Breast epithelium (tissue), 4 donors: ENCODE measurements at regions not wholly inside any gene's neighbourhood (a gene's known extent, or its start where the extent isn't known, plus 50 kb on each side); places are given as distances from the start of the nearest gene placed in this dataset.

Experiments used
- DNase-seq, 2 donors: peaks; one replicate each; pipeline ENCODE4 v3.0.0-alpha.2; 2019; ENCODE audit warnings: low spot score in 2 of 2
- H3K27ac ChIP-seq, 2 donors: fragments of 200-600 bp; sonication (generic) in 1 of 2; one replicate each; pipeline ENCODE4 v1.5.1; 2016 to 2019; ENCODE audit warnings: mild to moderate bottlenecking in 1 of 2
- H3K27me3 ChIP-seq, 2 donors: fragments of 200-600 bp; sonication (generic) in 1 of 2; one replicate each; pipeline versions ENCODE4 v1.5.1 to v1.6.0; 2017 to 2019; ENCODE audit warnings: control low read depth in 1 of 2, mild to moderate bottlenecking in 1 of 2
- H3K36me3 ChIP-seq: fragments of 200-600 bp; one replicate; pipeline ENCODE4 v1.5.1; 2019
- H3K4me1 ChIP-seq, 2 donors: fragments of 200-600 bp; sonication (generic); one replicate each; pipeline ENCODE4 v1.5.1; 2016 to 2019; ENCODE audit warnings: control low read depth in 1 of 2
- H3K4me3 ChIP-seq, 3 donors: fragments of 200-600 bp; sonication (generic); 1 replicate in 2 of 3; 2 replicates in 1 of 3; pipeline ENCODE4 v1.5.1; 2016 to 2019; ENCODE audit warnings: mild to moderate bottlenecking in 3 of 3, moderate library complexity in 2 of 3
- H3K9me3 ChIP-seq, 2 donors: fragments of 200-600 bp; sonication (generic) in 1 of 2; one replicate each; pipeline ENCODE4 v1.5.1; 2016 to 2019; ENCODE audit warnings: control low read depth in 1 of 2
- POLR2A ChIP-seq: fragments of 450-650 bp; IDR thresholded peaks from one replicate; pipeline ENCODE4 v1.6.1; 2016; ENCODE audit warnings: antibody characterized with exemption, mild to moderate bottlenecking, moderate library complexity
- POLR2AphosphoS5 ChIP-seq, 3 donors: sonication (generic); formaldehyde crosslinking; IDR thresholded peaks; one replicate each; pipeline ENCODE4 v1.6.1; 2017; ENCODE audit warnings: antibody characterized with exemption in 3 of 3
- intact Hi-C: fragments of 100-400 bp; cut with DNase I; formaldehyde crosslinking; loops from one replicate; pipeline ENCODE4 v1.15.1; 2023; ENCODE audit warnings: low total_unique reads
- TF ChIP-seq, protein P1 (sequence below), 3 donors: fragments of 450-650 bp; IDR thresholded peaks; one replicate each; pipeline ENCODE4 v1.5.1; 2016 to 2017; ENCODE audit warnings: antibody characterized with exemption in 3 of 3, mild to moderate bottlenecking in 3 of 3, moderate library complexity in 3 of 3

GRCh38 chr14:65332141-65332871 is 80.2 kb upstream of the FUT8 start:
- TF ChIP-seq POLR2AphosphoS5 (IDR thresholded peaks at IDR 0.05) = no peak
- TF ChIP-seq, protein P1, sequence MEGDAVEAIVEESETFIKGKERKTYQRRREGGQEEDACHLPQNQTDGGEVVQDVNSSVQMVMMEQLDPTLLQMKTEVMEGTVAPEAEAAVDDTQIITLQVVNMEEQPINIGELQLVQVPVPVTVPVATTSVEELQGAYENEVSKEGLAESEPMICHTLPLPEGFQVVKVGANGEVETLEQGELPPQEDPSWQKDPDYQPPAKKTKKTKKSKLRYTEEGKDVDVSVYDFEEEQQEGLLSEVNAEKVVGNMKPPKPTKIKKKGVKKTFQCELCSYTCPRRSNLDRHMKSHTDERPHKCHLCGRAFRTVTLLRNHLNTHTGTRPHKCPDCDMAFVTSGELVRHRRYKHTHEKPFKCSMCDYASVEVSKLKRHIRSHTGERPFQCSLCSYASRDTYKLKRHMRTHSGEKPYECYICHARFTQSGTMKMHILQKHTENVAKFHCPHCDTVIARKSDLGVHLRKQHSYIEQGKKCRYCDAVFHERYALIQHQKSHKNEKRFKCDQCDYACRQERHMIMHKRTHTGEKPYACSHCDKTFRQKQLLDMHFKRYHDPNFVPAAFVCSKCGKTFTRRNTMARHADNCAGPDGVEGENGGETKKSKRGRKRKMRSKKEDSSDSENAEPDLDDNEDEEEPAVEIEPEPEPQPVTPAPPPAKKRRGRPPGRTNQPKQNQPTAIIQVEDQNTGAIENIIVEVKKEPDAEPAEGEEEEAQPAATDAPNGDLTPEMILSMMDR (IDR thresholded peaks at IDR 0.05) = no peak
- no peak for TF ChIP-seq POLR2A
- H3K4me3 ChIP-seq = no peak overlapping the region

DNA sequence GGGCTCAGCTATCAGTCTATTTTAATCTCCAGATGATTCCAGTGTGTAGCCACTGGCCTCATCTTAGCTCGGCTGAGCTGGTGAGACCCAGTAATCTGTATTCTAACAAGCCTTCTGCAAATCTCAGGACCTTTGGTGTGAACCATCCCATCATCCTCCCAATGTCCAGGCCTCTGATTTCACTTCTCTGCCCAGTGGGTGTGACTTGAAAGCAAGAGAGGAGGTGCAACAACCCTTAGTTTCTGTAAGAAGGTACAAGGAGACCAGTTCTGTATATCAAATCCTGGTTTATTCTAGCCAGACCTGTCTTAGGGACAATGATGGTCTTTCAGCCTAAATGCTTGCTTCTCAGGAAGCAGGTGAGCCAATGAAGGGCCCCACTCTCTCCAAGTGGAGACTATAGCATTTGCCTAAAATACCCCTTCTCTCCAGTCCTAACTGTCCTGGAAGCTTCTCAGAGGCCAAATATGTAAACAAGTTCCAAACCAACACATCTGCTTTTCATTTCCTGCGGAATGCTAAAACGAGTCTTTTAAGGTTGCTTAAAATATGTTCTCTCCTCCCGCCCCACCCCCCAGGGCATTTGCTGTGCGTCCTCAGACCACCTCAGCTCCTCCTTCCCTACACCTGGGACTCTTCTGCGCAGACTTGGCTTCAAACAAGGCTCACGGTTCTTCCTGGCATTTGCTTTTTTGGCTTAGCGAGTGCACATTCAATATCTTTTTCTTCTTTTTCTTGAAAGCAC is 78.4 kb upstream of the FUT8 start:
- Histone ChIP-seq H3K4me3 (no peak overlapping the region), H3K4me1 (peaks cover 6 to 8% of the 10 kb centered on the region in 2 donors), H3K9me3 (no peaks in the 10 kb centered on the region), H3K36me3 (no peaks in the 10 kb centered on the region), H3K27me3 (no peaks in the 10 kb centered on the region), H3K27ac (peak overlapping the region; percentile 71 to 82)
- peak; percentile 53 to 81 for DNase-seq
- TF ChIP-seq POLR2AphosphoS5 (IDR thresholded peaks at IDR 0.05) = peak in 2 of 3 donors; percentile 37 to 43
- TF ChIP-seq POLR2A = no peak
- intact Hi-C loops = no loop called here

More at GRCh38 chr14:65332141-65332871, 80.2 kb upstream of the FUT8 start:
- Histone ChIP-seq H3K27me3 (no peaks in the 10 kb centered on the region), H3K36me3 (no peaks in the 10 kb centered on the region), H3K4me1 (peaks cover 6 to 8% of the 10 kb centered on the region in 2 donors), H3K27ac (peak overlapping the region in 1 of 2 donors; percentile 60), H3K9me3 (no peaks in the 10 kb centered on the region)
- intact Hi-C loops = no loop called here
- no peak for DNase-seq

DNA sequence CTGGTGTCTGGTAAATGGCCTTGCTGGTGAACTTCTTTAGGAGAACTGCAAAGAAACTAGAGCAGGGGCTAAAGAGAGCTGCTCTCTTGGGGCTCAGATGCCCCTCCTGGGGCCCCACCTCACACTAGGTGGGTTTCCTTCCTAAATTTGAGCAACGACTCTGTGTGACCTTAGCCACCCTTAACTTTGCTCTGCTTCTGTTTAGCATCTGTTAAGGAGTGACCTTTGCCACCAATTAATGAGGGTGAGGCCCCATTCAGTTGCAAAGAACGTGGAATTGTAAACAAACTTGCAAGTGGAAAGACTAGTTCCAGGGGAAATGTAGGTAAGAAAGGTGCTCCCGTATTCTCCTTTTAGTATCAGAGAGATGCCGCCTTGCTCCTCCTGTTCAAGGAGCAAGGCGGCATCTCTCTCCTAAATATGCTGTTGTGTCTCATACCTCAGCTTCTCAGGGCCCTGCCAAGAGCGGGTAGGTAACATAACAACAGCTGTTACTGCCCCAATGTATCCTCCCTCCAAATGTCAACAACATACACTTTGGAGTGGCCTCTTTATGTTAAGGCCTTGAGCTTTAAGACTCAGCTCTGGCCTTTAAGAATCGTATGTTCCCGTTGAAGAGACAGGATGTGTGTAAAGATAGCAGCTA is 77.6 kb upstream of the FUT8 start:
- TF ChIP-seq POLR2AphosphoS5 (IDR thresholded peaks at IDR 0.05) (no peak), POLR2A (no peak)
- TF ChIP-seq, protein P1 (IDR thresholded peaks at IDR 0.05) = no peak
- Histone ChIP-seq H3K4me1 (peaks cover 6 to 8% of the 10 kb centered on the region in 2 donors), H3K27me3 (no peaks in the 10 kb centered on the region), H3K27ac (peak overlapping the region; percentile 71 to 82), H3K4me3 (no peak overlapping the region), H3K36me3 (no peaks in the 10 kb centered on the region), H3K9me3 (no peaks in the 10 kb centered on the region)
- no peak for DNase-seq
- intact Hi-C loops = no loop called here

DNA sequence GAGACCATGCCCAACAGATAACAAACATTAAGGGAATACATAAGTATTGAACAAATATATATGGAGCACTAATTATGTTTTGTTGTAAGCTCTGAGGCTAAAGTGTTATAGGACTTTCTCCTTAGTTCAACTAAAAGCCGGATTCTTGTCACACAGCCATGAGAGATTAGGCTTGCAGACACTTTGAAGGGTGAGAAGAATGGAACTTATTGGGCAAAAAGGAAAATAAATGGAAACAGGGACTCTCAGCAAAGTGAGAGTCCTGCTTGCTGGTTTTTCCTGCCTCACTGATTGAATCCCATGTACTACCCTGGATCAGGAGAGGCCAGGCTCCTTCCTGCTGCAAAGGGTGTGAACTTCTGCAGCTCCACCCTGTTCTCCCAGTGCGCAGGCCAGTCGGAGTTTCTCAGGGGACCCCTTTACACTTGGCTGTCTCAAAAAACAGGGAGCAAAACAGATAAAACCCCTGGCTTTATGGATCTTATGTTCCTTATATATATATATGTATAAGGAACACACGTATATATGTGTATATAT is 77.1 kb upstream of the FUT8 start:
- intact Hi-C loops = no loop called here
- no peaks in the 10 kb centered on the region for H3K9me3 ChIP-seq
- peaks cover 6 to 8% of the 10 kb centered on the region in 2 donors for H3K4me1 ChIP-seq
- no peak for DNase-seq
- TF ChIP-seq POLR2AphosphoS5 (IDR thresholded peaks at IDR 0.05) (no peak), POLR2A (no peak)
- TF ChIP-seq, protein P1 (IDR thresholded peaks at IDR 0.05) = no peak
- peak overlapping the region in 1 of 2 donors; percentile 82 for H3K27ac ChIP-seq
- H3K27me3 ChIP-seq = no peaks in the 10 kb centered on the region
- no peaks in the 10 kb centered on the region for H3K36me3 ChIP-seq
- no peak overlapping the region for H3K4me3 ChIP-seq

GRCh38 chr14:65336191-65336591 is 76.3 kb upstream of the FUT8 start:
- H3K27ac ChIP-seq = no peak overlapping the region
- H3K4me1 ChIP-seq = peaks cover 6 to 8% of the 10 kb centered on the region in 2 donors
- no peak for DNase-seq
- intact Hi-C loops = no loop called here
- no peaks in the 10 kb centered on the region for H3K36me3 ChIP-seq
- no peaks in the 10 kb centered on the region for H3K27me3 ChIP-seq
- H3K4me3 ChIP-seq = no peak overlapping the region
- TF ChIP-seq, protein P1 (IDR thresholded peaks at IDR 0.05) = no peak
- TF ChIP-seq POLR2A (no peak), POLR2AphosphoS5 (IDR thresholded peaks at IDR 0.05) (no peak)
- no peaks in the 10 kb centered on the region for H3K9me3 ChIP-seq
